IPS DF 19.7 (cell line): ENCODE measurements at regions not wholly inside any gene's neighbourhood (a gene's known extent, or its start where the extent isn't known, plus 50 kb on each side); places are given as distances from the start of the nearest gene placed in this dataset.

Experiments used
- DNase-seq: peaks from one replicate; pipeline ENCODE4 v3.0.0-alpha.2; 2013; ENCODE audit warnings: low read depth, low spot score

DNA sequence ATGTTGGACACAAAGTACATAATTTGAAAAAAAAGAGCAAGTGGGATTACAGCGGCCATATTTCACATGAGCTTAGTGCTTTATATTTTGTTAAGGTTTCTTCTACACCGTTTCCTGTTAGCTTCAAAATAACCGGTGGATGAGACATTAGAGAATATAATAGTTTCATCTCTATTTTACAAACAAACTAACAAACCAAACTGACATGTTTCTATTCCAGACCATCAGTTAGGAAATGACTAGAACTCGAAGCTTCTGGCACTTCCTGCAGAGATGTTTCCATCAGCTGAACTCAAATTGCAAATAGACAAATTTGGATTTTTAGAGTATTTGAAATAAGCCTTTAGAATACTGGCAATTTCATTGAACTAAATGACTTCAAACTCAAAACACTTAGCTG is 86.5 kb downstream of the MTRR start:
- no peak for DNase-seq

DNA sequence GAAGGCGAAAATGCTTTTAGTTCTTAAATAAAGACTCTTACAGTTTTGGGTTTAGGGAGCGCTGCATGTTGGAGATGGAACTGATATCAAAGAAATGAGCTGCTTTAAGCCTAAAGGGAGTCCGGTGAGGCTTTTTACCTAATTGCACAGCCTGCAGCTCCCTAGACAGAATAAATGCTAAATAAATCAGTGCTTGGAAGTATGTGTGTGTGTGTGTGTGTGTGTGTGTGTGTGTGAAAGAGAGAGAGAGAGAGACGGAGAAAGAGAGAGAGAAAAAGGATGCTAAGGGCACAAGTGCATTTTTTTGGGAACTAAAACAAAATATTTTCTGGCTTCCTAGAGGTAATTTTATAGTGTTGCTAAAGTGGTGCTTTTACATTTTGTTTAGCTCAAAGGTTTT is 88.4 kb downstream of the MTRR start:
- DNase-seq, result no peak

DNA sequence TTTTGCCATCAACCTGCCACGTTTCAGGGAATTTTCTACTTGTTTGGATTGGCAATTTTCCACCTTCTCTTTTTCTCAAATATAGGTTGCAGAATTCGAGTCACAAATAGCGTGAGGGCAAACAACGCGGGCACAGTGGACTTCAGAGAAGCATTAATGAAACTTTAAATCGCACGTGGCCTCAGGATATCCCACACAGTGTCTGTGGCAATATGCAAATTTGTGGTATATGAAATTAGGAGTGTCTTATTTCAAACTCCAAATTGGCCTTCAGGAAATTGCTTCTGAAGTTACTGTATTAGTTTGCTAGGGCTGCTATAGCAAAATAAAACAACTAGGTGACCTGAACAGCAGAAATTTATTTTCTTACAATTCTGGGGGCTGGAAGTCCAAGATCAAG is 91.2 kb downstream of the MTRR start:
- no peak for DNase-seq

DNA sequence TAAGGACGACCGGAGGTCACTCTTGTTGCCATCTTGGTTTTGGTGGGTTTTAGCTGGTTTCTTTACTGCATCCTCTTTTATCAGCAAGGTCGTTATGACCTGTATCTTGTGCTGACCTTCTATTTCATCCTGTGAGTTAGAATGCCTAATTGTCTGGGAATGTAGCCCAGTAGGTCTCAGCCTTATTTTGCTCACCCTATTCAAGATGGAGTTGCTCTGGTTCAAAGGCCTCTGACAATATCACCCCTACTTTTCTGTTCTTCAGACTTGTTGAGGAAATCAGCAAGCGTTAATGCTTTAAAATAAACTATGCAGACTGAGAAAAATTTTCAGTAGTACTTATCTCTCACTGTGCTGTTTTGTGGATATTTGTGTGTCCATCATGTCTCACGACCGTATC is 92.6 kb downstream of the MTRR start:
- no peak for DNase-seq

DNA sequence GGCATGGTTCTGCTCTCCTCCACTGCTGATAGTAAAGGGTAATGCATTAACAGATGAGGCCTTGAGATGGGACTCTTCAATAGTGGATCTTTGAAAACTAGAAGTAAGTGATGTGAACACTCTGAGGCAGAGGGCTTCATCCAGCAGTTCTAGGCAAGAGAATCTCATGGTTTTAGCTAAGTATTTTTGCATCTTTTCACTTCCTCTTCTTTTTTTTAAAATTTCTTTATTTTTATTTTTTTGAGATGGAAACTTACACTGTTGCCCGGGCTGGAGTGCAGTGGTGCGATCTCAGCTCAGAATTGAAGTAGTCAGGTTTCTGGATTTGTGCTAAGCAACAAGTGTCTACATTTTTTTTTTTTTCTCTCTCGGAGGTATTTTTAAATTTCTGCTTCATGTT is 101.9 kb downstream of the MTRR start:
- DNase-seq, result no peak

DNA sequence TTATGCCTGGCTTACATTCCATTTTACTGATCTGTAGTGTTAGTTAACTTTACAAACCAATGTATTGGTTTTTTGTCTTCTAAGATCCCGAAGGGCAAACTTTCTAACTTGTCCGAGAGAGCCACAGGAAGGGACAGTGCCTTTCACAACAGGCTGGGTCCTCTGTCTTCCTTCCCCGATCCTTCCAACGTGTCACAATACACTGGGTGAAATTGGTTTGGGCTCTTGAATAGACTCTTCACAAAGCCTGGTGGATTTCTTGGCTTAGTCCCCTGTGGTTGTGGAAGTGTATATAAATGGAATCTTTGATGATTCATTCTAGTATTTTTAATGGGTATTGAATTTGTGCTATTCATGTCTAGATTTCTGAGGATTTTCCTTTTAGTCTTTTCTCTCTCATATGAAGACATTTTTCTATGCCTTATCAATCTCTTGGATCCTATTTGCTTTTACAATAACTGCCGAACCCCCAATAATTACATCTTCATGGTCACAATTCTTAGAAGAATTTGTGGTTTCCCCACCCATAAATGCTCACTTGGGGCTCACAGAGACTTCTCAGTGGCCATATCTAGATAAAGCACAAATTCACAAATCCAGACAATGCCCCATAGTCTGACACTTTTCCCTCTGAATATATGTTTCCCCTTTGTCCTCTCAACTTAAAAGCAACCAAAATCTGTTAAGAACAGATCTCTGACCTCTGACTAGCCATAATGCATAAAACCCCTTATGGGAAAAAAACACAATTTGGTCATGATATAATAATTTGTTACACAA is 107.7 kb downstream of the MTRR start:
- DNase-seq, result no peak

DNA sequence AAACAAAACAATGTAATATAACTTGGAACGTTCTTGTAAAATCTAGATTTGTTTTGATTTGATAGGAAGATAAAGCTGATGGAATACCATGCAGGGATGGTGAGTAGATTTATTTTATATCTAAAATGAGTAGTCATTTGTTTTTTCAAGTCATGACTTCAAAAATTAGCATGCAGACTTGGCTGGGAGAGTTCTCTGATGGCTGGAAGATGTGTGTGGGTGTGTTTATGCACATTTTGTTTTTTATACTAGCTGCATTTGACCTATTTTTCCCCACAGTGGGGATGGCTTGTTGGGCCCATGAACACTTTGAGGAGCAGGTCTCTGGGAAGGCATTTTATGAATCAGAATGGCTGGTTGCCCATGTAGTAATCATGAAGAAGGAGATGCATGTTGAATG is 109.2 kb downstream of the MTRR start:
- no peak for DNase-seq

DNA sequence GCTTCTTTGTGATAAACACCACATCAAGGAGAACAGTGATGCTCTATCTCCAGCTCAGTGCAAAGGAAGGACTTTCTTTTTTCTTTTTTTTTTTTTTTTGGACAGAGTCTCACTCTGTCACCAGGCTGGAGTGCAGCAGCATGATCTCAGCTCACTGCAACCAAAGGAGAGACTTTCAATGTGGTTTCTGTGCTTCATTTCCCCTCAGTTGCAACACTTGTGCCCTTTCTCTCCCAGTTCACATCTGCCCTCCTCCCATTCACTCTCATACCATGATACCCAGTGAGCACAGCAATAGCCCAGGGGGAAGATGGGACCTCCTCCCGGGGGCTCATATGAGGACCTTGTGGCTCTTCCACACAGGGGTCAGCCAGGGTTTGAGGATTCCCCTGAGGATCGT is 110.0 kb downstream of the MTRR start:
- DNase-seq, result no peak

DNA sequence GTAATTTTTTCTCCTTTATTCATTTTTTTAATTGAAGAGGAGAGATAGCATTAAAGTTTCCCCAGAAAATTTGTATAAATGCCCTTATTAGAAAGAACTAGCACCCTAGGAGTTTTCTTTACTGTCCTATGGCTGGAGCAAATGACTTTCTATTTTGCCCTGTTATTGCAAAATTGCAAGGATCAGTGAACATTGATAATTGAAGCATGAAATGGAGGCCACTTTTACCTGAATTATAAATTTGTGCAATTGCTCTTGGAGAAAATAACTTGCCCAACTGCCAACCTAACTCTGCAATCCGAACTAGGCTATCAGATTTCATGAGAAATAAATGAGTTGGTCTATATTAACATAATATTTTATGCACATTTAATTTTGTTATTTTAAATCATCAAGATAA is 111.9 kb downstream of the MTRR start:
- DNase-seq, result no peak

DNA sequence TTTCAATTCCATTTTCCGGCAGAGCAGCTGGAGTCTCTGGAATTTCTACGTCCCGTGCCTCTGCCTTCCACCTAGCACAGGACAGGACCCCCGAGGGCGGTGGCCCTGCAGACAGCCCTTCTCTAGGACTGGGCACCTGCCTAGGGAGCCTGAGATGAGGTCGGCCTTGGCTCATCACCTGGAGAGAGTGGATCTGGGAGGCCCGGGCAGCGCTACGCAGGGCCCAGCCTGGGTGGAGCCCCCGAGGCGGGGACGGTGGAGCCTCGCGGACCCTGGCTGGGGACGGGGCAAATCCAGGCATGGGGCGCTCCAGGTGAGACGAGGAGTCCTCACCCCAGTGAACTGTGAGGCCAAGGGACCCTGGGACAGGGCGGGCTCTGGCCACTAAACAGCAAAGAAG is 114.5 kb downstream of the MTRR start:
- no peak for DNase-seq

DNA sequence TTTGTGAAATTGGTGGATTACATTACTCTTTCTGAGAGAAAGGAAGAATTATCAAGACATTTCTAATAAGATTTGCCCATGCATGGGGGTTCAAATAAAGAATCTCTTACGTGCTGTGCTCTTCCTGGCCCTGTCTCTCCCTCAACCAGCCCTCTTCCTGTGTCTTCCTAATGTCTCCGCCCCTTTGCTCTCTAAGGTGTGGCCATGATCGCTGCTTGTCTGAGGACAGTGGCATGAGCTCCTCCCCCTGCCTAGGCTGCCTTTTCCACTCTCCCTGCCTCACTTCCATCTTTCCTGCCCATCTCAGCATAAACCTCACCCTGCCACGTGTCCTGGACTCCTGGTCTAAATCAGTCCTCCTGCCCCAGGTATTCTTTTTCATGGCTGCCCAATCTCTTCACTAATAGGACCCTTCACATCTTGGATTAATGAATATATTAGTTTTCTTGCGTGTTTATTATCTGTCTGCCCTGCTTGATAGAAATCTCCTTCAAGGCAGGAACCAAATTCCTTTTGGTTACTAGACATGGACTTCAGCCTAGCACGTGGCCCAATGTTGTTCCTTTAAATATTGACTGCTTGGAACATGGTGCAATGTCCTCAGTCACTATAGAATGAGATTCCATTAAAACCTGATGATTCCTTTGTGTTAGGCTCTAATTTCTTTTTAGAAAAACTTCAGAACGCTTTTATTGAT is 122.3 kb downstream of the MTRR start:
- DNase-seq, result peak; percentile 50

DNA sequence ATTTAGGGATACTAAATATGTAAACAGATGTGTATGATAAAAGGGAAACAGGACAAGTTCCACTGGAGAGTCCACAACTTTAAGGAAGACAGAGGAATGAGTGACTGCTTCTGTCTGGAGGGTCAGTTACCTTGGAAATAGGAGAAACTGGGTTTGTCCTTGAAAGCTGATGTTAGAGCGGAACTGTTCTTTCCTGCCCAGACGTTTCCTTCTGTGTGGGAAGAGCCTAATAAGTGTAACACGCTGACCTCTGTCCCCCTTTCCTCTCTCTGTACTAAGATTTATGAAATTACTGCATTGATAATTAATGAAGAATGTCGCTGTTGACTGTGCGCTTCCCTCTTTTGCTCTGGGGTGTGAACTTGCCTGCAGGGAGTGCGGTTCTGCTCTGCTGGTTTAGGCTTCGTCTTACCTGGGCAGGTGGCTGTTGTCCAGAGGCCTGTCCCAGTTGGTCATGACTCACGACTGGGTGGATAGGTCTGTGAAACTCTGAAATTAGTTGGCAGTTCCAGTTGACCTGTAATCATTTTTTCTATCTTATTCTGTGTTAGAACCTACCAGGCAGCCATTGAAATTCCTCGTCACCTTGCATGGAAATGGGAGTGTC is 126.8 kb downstream of the MTRR start:
- no peak for DNase-seq

DNA sequence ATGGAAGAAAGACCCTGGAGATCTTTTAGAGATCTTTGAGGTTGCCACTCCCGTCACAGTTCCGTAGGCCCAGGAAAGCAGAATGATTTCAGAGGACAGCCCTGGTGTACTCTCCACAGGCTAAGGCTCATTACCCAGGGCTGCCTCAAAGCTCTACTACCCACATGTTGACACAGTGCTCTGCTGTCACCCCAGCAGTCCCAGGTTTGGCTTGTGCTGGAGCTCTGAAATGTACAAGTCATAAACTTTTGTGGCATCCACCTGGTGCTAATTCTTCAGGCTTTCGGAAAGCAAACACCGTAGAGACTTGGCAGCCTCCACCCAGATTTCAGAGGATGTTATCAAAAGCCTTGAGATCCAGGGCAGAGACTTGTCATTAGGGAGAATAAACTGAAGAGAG is 136.5 kb downstream of the MTRR start:
- no peak for DNase-seq

DNA sequence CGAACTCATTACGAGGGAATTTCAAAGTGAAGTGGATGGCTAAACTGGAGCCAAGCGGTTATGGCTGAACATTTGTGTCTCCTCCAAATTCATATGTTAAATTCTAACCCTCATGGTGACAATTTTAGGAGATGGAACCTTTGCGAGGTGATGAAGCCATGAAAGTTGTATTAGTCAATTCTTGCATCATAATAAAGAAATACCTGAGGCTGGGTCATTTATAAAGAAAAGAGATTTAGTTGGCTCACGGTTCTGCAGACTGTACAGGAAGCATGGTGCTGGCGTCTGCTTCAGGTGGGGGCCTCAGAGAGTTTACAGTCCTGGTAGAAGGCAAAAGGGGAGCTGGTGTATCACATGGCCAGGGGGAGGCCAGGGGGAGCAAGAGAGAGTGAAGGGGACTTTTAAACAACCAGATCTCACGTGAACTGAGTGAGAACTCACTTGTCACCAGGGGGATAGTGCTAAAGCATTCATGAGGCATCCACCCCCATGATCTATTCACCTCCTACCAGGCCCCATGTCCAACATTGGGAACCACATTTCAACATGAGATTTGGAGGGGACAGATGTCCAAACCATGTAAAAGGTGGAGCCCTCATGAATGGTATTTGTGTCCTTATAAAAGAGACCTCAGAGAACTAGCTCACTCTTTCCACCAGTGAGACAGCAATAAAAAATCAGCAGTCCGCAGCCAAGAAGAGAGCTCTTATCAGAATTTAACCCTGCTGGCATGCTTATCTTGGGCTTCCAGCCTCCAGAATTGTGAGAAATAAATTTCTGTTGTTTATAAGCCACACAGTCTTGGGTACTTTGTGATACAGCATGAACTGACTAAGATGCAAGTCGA is 143.4 kb downstream of the MTRR start:
- no peak for DNase-seq

DNA sequence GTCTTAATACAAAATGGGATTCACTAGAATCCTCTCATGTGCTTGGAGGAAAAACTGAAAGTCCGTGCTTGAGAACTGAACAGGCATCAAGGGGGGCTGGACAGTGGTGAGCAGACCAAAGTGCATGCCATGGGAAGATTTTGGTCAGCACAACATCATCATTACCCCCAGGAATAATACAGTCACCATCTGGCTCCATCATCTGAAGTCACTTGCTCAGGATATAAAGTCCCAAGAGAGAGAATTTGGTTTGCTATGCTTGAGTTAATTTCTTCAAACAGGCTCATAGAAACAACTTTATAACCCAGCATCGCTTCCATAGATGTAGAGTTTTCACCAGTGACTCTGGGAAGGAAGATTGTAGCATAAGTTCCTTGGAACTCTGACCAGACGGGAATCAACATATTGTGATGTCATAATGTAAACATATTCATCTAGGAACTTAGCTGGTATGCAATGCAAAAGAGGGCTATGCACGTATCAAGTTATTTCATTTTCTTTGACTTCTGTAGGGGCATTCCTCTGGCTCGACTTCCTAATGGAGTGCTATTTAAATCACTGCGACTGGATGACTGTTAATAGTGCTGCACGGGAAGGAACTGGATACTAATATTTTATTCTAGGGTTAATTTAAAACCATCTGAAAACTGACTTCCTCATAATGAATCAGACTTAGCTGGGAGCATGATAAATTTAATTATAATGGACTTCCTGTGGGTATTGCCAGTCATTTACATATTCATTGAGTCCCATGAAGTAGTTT is 145.2 kb downstream of the MTRR start:
- no peak for DNase-seq

DNA sequence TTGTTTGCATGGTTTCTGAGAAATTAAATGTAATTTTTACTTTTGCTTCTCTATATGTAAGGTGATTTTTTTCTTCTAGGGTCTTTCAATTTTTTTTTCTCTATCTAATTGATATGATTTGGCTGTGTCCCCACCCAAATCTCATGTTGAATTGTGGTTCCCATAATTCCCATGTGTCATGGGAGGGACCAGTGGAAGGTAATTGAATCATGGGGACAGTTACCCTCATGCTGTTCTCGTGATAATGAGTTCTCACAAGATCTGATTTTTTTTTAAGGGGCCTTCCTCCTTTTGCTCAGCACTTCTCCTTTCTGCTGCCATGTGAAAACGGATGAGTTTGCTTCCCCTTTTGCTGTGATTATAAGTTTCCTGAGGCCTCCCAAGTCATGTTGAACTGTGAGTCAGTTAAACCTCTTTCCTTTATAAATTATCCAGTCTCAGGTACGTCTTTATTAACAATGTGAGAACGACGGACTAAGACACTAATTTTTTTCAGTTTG is 150.8 kb downstream of the MTRR start:
- DNase-seq, result no peak

DNA sequence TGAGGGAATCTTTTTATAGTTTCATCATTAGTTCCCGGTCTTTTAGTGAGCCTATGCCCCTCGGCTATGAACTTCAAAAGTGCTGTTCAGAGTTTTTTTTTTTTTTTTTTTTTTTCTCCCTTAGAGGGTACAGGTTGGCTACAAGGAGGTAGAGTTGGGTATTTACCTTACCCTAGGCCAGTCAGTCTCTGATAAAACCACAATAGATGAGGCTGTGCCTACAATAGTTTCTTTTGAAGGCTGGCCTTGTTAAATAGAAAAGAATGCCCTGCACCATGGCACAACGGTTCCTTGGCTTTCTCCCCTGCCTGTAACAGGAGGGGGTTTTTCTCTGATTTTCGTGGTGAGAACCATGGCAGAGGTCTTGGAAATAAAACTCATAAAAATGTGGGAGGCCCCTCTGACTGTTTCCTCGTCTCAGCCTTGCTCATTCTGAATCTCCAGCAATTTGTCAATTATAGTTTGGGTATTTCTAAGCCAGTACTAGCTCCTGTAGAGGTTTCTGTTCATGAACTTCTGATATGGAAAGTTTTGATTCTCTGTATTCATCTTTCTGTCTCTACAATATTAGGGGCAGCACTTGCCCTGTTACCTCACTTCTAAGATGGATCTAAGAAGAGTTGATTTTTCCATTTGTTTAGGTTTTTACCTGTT is 152.0 kb downstream of the MTRR start:
- no peak for DNase-seq

DNA sequence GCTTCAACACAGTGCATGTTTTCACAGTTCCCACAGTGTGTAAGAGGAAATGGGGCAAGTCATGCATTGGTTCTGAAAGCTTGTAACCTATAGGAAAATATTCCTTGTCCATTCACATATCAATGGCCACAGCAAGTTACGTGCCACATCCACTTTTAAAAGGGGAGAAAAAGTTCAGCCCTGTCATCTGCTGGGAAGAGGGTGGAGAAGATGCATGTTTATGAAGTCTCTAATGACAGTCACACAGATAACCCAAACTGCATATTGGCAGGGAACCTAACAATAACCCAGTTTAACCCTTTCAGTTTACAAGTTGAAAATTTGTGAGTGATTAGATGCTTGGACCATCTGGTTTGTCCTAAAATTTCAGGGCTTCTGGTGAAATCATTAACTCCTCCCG is 159.3 kb downstream of the MTRR start:
- no peak for DNase-seq

DNA sequence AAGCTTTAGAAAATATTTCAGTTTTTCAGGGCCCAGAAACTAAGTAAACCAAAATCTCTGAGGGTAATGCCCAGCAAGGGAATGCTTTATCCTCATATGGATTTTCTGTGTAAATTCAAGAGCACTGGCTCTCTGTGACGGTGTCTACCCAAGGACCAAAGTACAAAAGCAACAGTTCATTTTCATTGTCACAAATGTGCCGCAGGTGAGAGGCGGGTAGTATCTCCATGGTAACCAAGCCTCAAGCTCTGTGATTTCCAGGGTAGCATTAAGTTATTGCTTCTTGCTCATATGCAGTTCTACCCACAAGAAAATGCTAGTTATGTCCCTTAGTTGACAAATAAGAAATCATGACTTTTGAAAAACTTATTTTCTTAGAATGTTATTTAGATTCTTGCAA is 164.3 kb downstream of the MTRR start:
- no peak for DNase-seq

DNA sequence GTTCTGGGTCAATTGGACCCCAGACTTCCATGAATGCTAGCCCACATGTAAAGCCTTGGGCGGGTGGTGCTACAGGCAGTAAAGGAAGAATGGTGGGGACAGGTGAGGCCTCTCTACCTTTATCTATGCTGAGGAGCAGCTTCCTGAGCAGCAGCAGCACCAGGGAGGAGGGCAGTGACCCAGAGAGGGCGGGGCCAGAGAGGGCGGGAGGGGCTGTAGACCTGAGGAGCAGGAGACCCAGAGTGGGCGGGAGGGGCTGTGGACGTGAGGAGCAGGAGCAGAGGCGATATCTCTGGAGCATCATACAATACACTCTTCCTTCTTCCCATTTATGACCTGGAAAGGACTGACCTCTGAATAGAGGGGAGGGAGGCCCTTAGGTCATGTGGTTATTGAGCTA is 165.9 kb downstream of the MTRR start:
- DNase-seq, result no peak

DNA sequence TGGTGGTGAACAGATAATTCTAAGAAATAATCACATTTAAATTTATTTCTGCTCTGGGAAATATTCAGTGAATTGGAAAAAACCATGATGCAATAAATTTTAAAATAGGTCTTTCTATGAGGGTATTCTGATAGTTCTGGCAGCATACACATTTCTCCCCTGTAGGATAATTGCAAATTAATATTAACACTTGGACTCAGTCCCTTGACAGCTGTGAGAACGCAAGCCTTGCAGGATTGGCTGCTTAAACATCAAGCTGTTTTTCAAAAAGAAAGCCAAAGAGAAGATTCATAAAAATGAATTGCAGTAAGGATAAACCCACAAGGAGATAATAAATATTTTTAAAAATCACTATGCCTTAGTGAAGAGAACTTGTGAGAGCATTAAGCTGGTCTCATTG is 180.0 kb downstream of the MTRR start:
- DNase-seq, result no peak
